OCI-M1 (cell line): ENCODE measurements at regions not wholly inside any gene's neighbourhood (a gene's known extent, or its start where the extent isn't known, plus 50 kb on each side); places are given as distances from the start of the nearest gene placed in this dataset.

ENCODE experiments used
- DNase-seq: peaks from one replicate; lab custom pipeline; 2025; lab: John Stamatoyannopoulos, UW

DNA sequence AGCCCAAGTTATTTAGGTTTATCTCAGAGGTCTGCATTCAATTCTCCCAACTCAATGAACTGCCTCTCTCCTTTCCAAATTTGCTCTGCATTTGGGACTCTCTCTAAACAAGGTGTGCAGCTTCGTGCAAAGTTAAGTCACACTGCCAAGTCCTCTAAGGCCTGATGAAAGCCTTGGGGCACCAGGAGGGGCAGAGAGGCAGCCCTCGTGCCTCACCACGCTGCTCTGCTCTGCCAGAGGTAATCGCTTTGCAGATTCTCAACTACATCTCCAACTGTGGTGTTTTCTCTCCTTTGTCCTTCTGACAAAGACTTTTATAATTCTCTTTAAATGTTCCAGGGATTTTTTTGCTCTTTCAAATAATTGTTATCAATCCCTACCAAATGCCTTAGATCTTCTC, 283.0 kb downstream of the MEIS1 start:
- no peak for DNase-seq

GRCh38 chr2:66721776-66722175, 286.9 kb downstream of the MEIS1 start:
- DNase-seq: no peak

- DNase-seq: no peak
Measured at GRCh38 chr2:66724241-66724640, 289.3 kb downstream of the MEIS1 start.

GRCh38 chr2:66729416-66730330, 294.7 kb downstream of the MEIS1 start:
- DNase-seq: no peak

DNA sequence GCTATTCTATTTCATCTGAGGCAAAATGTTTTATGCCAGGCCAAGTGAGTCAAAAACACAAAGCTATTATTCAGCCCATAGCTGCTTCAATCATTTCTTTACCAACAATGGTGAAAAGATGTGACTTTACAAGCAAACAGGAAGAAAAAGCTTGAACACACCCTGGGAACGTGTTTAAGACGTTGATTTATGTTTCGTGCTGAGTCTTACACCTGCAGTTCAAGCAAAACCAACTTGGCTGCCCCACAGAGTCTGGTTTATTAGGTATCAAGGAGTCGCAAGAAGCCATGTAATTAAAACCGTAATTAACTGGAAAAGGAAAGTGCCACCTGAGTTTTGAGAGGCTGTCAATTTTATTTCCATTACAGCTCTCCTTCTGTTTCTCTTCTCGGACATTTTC, 295.5 kb downstream of the MEIS1 start:
- no peak for DNase-seq

DNA sequence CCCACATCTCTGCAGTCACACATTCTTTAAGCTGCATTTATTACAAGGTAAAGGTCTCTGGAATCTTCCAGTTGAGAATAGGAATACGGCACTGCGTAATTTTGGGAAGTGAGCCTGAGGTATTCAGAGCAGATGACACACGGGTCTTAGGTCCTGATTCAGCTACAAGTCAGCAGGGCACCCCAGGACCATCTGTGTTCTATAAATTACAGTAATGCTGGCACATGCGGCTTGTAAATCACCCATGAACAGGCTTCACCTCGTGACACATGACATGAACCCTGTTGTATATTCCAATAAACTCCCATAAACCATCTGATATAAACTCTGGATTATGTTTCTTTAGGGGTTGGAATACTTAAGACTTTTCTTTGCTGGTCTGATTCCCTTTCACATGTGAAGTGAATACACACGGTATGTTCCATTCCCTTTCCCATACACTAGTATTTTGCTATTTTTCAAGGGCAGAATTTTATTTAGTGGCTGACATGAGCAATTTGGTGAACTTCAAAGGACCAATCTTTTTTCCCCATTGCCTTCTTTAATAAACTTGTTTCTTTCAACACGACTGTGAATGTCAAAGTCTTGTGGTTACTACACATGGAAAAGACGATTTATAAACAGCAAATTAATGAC, 298.6 kb downstream of the MEIS1 start:
- no peak for DNase-seq

DNA sequence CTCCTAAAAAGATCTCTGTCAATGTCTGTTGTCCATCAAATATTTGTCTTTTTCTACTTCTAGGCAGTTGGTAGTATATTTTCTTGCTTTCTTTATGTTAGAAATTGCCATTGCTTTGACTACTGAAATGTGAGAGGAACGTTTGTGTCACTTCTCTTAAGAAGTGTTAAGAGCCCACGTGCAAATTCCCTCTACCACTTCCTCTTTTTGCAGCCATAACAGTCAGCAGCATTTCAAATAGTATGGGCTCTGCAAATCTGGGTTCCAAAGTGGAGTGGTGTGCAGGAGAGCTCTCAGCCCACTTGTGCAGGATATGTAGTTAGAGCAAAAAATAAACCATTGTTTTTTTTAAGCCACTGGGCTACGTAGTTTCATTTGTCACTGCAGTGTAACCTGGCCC, 314.0 kb downstream of the MEIS1 start:
- peak; percentile 55 for DNase-seq

DNA sequence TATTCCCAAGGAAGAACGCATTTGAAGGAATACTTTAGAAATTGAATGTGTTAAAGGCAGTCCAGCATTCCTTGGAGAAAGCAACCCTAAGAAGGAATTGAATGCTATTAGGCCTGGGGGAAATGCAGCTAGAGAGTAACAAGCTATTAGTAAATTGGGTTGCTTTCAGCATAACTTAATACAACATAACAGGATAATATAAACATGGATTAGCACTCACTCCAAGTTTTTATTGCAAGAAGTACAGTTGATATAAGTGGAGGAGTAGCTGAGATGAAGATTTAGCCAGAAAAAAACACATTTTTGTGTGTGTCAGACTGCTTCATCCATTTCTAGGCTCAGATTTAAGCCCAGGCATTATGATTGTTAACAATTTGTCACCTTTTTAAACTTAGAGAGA, 314.6 kb downstream of the MEIS1 start:
- no peak for DNase-seq

DNA sequence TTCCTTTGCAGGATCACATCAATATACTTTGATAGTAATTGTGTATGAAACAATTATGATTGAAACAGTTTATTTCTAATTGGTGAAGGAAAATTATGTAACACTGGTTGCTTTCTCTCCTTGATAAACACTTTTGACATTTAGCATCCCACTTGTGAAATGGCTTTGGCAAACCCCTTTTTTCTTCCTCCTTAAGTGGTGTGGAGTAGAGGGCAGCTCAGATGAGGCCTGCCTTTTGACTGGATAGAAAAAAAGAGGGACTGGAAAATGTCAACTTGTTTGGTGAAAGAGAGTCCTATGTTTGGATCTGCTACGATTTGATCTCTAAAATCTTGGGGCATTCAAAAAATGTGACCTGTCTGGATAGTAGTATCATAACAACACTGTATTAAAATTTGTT, 318.3 kb downstream of the MEIS1 start:
- DNase-seq: no peak

GRCh38 chr2:66753660-66754059, 318.7 kb downstream of the MEIS1 start:
- no peak for DNase-seq

DNA sequence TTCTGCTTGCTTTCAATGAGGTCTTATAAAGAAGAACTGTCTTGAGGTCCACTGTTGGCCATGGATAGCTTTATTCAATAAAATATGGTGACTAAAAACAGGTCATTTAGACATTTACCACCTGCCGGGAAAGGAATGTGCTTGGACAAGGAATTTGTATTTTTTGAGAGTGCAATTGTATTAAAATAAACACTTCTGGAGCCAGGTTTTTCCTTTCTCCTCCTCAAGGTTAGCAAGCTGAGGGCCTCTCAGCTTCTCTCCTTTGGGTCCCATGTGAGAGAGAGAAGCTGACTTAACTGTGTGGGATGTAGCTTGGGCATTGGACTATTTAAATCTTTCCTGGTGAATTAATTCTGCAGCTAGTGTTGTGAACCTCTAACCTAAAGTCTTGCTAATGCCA, 321.0 kb downstream of the MEIS1 start:
- DNase-seq: no peak

- no peak for DNase-seq
Measured at GRCh38 chr2:66761826-66762225, 326.9 kb downstream of the MEIS1 start.

DNA sequence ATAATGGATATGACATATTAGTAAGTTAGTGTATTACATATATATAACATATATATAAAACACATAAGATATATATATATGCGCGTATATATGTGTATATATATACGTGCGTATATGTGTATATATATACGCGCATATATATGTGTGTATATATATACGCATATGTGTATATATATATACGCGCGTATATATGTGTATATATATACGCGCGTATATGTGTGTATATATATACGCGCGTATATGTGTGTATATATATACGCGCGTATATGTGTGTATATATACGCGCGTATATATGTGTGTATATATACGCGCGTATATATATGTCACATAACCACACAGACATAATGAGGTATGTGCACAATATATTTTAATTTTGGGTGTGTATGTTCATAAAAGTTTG, 327.8 kb downstream of the MEIS1 start:
- no peak for DNase-seq

GRCh38 chr2:66766582-66766981, 331.7 kb downstream of the MEIS1 start:
- no peak for DNase-seq

DNA sequence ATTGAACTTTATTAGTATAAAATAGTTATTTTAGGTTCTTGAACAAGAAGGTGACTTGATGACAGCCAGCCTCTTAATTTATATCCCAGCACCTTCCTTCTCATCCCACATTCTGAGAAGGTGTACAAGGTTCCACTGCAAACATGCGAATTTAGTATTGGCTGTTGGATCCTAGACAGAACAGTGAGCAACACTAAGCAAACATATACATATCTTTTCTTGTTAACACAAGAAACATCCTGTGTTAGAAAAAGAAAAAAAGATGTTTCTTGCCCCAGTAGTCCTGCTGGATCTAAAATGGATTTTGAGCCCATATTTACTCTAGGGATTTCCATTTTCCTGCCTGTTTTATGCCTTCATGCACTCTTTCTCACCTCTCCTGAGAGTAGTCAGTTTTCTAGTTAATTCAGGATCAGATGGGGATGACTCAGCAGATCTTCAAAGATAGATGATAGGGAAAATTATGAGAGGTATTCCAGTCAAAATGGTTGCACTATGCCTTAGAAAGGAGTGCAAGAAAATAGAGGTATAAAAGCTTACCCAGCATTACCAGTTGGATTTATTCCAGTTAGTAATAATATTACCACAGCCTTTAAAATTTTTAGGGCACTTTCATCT, 336.5 kb downstream of the MEIS1 start:
- DNase-seq: no peak

- no peak for DNase-seq
Measured at GRCh38 chr2:66772618-66773017, 337.7 kb downstream of the MEIS1 start.

GRCh38 chr2:66775730-66776422, 341.0 kb downstream of the MEIS1 start:
- DNase-seq: no peak

- DNase-seq: no peak
Measured at GRCh38 chr2:66781804-66782203, 346.9 kb downstream of the MEIS1 start.

GRCh38 chr2:66782780-66783361, 347.9 kb downstream of the MEIS1 start:
- no peak for DNase-seq

DNA sequence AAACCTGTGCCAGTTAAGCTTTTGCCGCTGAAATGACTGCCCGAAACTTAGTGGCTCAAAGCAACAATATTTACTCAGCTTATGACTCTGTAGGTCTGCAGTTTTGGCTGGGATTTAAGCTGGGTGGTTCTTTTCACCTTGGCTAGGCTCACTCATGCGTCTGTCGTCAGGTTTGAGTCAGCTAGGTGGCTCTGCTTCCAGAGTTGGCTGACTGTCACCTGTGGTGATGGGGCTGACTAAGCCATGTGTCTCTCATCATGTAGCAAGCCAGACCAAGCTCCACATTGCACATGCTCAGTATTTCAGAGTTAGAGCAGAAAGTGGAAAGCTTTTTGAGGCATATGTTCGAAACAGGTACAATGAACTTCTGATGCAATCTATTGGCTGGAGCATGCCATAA, 354.8 kb downstream of the MEIS1 start:
- DNase-seq: no peak

DNA sequence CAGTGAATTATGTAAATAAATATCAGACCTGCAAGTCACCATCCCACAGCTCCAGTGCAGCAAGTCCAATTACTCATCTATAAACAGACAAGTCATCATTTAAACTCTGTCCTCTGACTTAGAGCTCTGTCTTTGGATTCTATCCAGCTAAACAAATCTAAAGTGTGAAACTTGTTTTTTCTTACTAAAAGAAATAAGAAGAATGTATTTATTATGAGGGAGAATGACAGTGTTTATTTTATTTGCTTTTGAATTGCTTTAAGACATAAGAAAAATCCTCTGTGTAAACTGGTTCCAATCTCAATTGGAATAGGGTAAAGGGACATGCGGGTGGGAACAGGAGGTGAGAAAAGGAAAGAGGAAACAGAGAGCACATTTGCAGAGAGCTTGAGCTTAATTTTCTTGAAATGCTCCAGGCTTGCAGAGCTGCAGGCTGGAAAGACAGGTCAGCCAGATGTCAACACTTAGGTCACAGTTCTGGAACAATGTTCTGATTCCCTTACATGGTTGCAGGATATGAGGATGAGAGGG, 355.8 kb downstream of the MEIS1 start:
- no peak for DNase-seq

DNA sequence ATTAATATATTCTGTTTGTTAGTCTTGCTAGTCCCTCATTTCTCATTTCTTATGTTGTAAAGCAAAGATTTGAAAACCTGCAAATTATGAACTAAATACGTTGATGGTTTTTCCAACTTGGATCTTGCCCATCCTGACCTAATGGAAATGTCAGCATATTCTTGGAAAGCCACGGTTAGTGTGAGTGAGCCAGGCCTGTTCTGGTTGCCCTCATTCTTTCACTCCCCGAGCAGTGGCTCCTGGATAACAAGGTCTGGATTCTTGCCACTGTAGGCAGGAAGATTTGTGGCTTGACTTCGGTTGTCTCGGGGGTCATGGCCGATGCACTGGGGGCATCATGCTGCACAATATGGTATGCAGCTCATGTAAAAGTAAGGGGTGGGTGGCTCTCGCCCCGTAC, 359.1 kb downstream of the MEIS1 start:
- DNase-seq: no peak
